A673 (cell line): ENCODE measurements at regions not wholly inside any gene's neighbourhood (a gene's known extent, or its start where the extent isn't known, plus 50 kb on each side); places are given as distances from the start of the nearest gene placed in this dataset.

ENCODE experiments used
- BruUV-seq: library from RNA; stranded (reverse); fragments of 400-500 nt; replicated peaks from 2 replicates; lab custom pipeline; 2021; lab: Mats Ljungman, UMichigan
- CTCF ChIA-PET: fragments of 300-600 bp; sonication (Branson Sonifier 250); formaldehyde crosslinking; loops from one replicate; lab custom pipeline; 2022; ENCODE audit warnings: antibody characterized with exemption; lab: Charles Lee
- POLR2A ChIA-PET: fragments of 300-600 bp; sonication (Branson Sonifier 250); formaldehyde crosslinking; loops from one replicate; lab custom pipeline; 2022; ENCODE audit warnings: antibody characterized with exemption; ENCODE audit not compliant: low non-redundant PET; lab: Charles Lee
- DNase-seq: peaks from one replicate; pipeline ENCODE4 v3.0.0-alpha.2; 2015; ENCODE audit warnings: low spot score
- H3K27ac ChIP-seq: fragments of 200-600 bp; sonication (generic); 2 replicates; pipeline ENCODE4 v1.5.1; 2016; ENCODE audit warnings: mixed run types, low read depth, mild to moderate bottlenecking, mixed read lengths, antibody characterized with exemption, low read length; ENCODE audit not compliant: poor library complexity, severe bottlenecking
- H3K27me3 ChIP-seq: fragments of 200-600 bp; sonication (generic); replicated peaks from 2 replicates; pipeline ENCODE4 v1.6.1; 2017; ENCODE audit warnings: mixed run types, low read depth, mild to moderate bottlenecking, mixed read lengths, antibody characterized with exemption, low read length; ENCODE audit not compliant: insufficient read depth, poor library complexity
- H3K36me3 ChIP-seq: fragments of 200-600 bp; sonication (generic); 2 replicates; pipeline ENCODE4 v1.6.1; 2016; ENCODE audit warnings: mixed run types, mild to moderate bottlenecking, mixed read lengths, antibody characterized with exemption, low read length; ENCODE audit not compliant: insufficient read depth, poor library complexity, severe bottlenecking
- H3K4me1 ChIP-seq: fragments of 200-600 bp; sonication (generic); 2 replicates; pipeline ENCODE4 v1.6.1; 2017; ENCODE audit warnings: mixed run types, mild to moderate bottlenecking, mixed read lengths, antibody characterized with exemption, low read length; ENCODE audit not compliant: insufficient read depth, poor library complexity, severe bottlenecking
- H3K4me3 ChIP-seq: fragments of 200-600 bp; sonication (generic); 2 replicates; pipeline ENCODE4 v1.5.1; 2016; ENCODE audit warnings: low read depth, mixed run types, mild to moderate bottlenecking, mixed read lengths, low read length; ENCODE audit not compliant: poor library complexity, severe bottlenecking
- H3K9me3 ChIP-seq: fragments of 200-600 bp; sonication (generic); 2 replicates; pipeline ENCODE4 v1.6.1; 2016; ENCODE audit warnings: mixed run types, low read depth, mild to moderate bottlenecking, mixed read lengths, antibody characterized with exemption, low read length; ENCODE audit not compliant: poor library complexity, severe bottlenecking
- EZH2 ChIP-seq: fragments of 200-600 bp; sonication (generic); IDR thresholded peaks from 2 replicates; pipeline ENCODE4 v1.6.1; 2017; ENCODE audit warnings: borderline replicate concordance, low read depth, mild to moderate bottlenecking, mixed read lengths, antibody characterized with exemption, low read length; ENCODE audit not compliant: poor library complexity, severe bottlenecking
- intact Hi-C: fragments of 100-400 bp; cut with micrococcal nuclease; formaldehyde crosslinking; loops from one replicate; pipeline ENCODE4 v1.10.0; 2022; ENCODE audit not compliant: unreplicated experiment
- TF ChIP-seq, protein P1 (sequence below): fragments of 300-800, 200-600 bp; sonication (generic); conservative IDR thresholded peaks from 2 replicates; pipeline ENCODE4 v1.5.1; 2017; ENCODE audit warnings: low read depth, mild to moderate bottlenecking, antibody characterized with exemption, low read length, moderate library complexity, mixed read lengths

DNA sequence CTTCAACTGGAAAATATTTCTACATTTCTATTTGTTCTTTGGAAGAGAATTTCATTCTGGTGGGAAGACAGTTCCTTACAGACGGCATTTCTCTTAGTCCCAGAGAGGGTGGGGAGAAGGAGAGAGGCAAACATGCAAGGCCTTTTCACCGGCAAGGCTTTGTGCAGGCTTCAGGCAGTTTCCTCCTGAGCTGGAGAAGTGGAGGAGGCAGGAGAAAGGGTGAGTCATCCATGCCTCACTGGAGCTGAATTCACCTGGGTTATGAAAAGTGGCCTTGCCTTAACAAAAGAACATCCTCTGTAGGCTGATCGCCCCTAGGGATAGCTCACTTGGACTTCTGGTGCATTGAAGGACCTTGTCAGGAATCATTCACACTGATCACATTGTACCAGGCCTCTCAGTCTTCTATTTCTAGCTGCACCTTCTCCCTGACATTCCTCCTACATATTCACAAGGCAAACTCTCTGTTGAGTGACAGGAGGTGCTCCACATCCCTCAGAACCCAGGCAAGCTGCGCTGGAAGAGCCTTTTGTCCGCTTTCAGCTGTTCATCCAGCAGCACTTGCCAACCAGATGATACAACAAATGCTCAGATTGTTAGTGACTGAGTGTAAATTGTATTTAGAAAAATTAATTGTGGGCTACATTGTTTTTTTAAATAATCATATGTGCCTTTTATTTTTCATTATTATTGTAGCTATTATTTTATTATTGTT is 796.1 kb downstream of the DCDC2C start:
- DNase-seq = no peak
- Histone ChIP-seq H3K27me3 (no peaks in the 10 kb centered on the region), H3K36me3 (no peaks in the 10 kb centered on the region), H3K9me3 (no peaks in the 10 kb centered on the region), H3K4me1 (no peaks in the 10 kb centered on the region), H3K27ac (no peak overlapping the region), H3K4me3 (no peak overlapping the region)
- intact Hi-C loops = no loop called here
- BruUV-seq = no TSS peak
- CTCF ChIA-PET = no interaction called here
- no peak for TF ChIP-seq EZH2
- TF ChIP-seq, protein P1, sequence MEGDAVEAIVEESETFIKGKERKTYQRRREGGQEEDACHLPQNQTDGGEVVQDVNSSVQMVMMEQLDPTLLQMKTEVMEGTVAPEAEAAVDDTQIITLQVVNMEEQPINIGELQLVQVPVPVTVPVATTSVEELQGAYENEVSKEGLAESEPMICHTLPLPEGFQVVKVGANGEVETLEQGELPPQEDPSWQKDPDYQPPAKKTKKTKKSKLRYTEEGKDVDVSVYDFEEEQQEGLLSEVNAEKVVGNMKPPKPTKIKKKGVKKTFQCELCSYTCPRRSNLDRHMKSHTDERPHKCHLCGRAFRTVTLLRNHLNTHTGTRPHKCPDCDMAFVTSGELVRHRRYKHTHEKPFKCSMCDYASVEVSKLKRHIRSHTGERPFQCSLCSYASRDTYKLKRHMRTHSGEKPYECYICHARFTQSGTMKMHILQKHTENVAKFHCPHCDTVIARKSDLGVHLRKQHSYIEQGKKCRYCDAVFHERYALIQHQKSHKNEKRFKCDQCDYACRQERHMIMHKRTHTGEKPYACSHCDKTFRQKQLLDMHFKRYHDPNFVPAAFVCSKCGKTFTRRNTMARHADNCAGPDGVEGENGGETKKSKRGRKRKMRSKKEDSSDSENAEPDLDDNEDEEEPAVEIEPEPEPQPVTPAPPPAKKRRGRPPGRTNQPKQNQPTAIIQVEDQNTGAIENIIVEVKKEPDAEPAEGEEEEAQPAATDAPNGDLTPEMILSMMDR = no peak
- POLR2A ChIA-PET = no interaction called here

GRCh38 chr2:4501525-4501924 is 798.1 kb downstream of the DCDC2C start:
- no peak for TF ChIP-seq EZH2
- TF ChIP-seq, protein P1 = no peak
- no peaks in the 10 kb centered on the region for H3K36me3 ChIP-seq
- POLR2A ChIA-PET = no interaction called here
- H3K9me3 ChIP-seq = no peaks in the 10 kb centered on the region
- no peaks in the 10 kb centered on the region for H3K4me1 ChIP-seq
- DNase-seq = no peak
- CTCF ChIA-PET = no interaction called here
- intact Hi-C loops = no loop called here
- no peak overlapping the region for H3K4me3 ChIP-seq
- H3K27me3 ChIP-seq = no peaks in the 10 kb centered on the region
- H3K27ac ChIP-seq = no peak overlapping the region
- BruUV-seq = no TSS peak

DNA sequence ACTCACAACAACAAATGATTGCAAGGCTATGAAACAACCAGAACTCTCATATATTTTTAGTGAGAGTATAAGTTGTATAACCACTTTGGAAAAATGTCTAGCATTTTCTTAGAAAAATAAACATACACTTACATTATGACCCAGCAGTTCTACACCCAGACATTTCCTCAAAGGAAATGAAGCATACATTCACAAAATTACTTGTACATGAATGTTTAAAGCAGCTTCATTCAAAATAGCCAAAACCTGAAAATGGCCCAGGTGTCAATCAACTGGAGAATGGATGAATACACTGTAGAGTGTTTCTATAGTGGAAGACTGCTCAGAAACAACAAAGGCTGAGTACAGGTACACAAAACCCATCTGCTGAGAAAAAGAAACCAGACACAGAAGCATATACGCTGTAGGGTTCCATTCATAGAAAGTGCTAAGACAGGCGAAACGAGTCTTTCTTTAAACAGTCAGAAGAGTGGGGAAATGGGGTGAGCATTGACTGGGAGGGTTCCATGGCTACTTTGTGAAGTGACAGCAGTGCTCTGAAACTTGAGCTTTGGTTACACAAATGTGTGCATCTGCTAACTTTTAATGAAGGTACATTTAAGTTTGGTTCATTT is 799.0 kb downstream of the DCDC2C start:
- TF ChIP-seq, protein P1 = no peak
- TF ChIP-seq EZH2 = no peak
- no peaks in the 10 kb centered on the region for H3K27me3 ChIP-seq
- no TSS peak for BruUV-seq
- no peaks in the 10 kb centered on the region for H3K9me3 ChIP-seq
- POLR2A ChIA-PET = no interaction called here
- no peak overlapping the region for H3K27ac ChIP-seq
- H3K36me3 ChIP-seq = no peaks in the 10 kb centered on the region
- CTCF ChIA-PET = no interaction called here
- no peak overlapping the region for H3K4me3 ChIP-seq
- H3K4me1 ChIP-seq = no peaks in the 10 kb centered on the region
- no peak for DNase-seq
- intact Hi-C loops = no loop called here
